ENCODE measurements at regions not wholly inside any gene's neighbourhood (a gene's known extent, or its start where the extent isn't known, plus 50 kb on each side); places are given as distances from the start of the nearest gene placed in this dataset.

DNA sequence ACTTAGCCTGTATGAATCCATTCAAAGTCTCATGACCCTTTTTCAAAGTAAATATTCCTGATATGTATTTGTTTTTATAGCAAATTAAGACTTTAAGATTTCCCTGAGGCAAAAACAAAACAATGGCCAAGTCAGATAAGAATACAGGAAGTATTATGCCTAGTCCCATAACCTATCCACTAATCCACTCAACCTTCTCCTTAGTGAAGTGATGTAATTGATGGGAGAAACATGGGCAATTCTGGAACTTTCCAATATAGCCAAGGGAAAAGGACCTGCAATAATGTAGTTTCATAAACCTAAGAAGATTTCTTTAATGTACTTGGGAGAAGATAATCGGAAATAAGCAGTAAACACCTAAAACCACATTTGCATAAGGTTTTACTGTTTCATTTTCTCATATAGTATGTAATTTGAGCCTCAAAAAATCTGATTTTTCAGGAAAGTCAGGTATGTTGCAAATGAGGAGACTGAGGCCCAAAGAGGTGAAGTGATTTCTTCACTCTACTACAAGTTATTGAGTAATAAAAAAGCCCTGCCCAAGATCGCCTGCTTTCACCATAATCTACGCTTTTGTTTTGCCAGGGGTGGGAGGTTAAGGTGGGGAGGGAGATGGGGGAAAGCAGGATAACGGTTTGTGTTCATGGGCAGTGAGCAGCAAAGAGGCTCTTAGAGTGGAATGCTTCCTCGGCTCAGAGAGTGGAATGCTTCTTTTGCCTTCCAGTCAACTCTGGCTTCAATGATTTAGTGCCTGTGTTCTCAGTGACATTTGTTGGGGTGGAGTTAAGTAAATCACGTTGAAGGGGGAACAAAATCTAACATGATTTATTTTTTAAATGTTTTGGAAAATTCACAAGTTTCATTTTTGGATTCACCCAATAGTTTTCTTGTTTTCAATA is 95.0 kb upstream of the FNDC3B start:
- no peaks in the 10 kb centered on the region for H3K4me1 ChIP-seq
- DNase-seq: no peak
- H3K27ac ChIP-seq: no peak overlapping the region
- no peak overlapping the region for H3K4me3 ChIP-seq
- TF ChIP-seq, protein P1, sequence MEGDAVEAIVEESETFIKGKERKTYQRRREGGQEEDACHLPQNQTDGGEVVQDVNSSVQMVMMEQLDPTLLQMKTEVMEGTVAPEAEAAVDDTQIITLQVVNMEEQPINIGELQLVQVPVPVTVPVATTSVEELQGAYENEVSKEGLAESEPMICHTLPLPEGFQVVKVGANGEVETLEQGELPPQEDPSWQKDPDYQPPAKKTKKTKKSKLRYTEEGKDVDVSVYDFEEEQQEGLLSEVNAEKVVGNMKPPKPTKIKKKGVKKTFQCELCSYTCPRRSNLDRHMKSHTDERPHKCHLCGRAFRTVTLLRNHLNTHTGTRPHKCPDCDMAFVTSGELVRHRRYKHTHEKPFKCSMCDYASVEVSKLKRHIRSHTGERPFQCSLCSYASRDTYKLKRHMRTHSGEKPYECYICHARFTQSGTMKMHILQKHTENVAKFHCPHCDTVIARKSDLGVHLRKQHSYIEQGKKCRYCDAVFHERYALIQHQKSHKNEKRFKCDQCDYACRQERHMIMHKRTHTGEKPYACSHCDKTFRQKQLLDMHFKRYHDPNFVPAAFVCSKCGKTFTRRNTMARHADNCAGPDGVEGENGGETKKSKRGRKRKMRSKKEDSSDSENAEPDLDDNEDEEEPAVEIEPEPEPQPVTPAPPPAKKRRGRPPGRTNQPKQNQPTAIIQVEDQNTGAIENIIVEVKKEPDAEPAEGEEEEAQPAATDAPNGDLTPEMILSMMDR (IDR thresholded peaks at IDR 0.05): no peak
- no peak for TF ChIP-seq POLR2A (IDR thresholded peaks at IDR 0.05)
- H3K36me3 ChIP-seq: no peaks in the 10 kb centered on the region
- H3K9me3 ChIP-seq: no peaks in the 10 kb centered on the region
- no peaks in the 10 kb centered on the region for H3K27me3 ChIP-seq

DNA sequence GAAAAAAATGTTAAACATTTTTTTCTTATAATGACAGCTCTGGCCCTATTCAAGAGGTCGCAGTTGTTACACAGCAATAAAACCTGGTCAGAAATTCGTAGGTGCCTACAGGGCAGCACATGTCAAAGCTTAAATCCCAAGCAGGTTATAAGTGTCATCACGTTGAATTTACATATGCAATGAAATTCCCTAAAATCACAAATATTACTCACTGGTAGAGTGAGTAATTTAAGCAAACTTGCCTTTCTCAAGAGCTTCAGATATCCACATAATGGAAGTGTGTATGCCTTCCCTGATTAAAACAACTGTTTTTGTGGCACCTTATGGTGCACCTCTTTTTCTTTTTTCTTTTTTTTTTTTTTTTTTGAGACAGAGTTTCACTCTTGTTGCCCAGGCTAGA is 90.7 kb upstream of the FNDC3B start:
- Histone ChIP-seq H3K27me3 (no peaks in the 10 kb centered on the region), H3K9me3 (no peaks in the 10 kb centered on the region), H3K36me3 (no peaks in the 10 kb centered on the region), H3K4me3 (no peak overlapping the region), H3K4me1 (no peaks in the 10 kb centered on the region), H3K27ac (no peak overlapping the region)
- DNase-seq: no peak
- TF ChIP-seq, protein P1 (IDR thresholded peaks at IDR 0.05): no peak
- TF ChIP-seq POLR2A (IDR thresholded peaks at IDR 0.05): no peak

DNA sequence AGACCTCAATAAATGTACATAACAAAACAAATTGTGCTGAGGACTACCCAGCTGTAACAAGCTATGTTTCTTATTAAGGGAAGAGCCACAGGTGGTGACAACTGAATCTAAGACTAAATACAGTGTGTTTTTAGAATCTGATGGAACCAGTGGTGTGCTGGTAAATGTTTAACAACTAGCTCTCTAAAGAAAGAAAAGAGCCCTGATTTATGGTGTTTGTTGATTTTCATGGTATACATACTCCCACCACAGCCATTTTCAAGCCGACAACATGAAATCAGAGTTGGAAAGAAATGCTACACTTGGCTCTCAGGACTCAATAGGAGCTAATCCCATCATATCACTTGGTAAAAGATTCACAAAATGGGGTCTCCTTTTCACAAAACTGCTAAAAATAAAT is 89.8 kb upstream of the FNDC3B start:
- no peak for DNase-seq
- H3K27me3 ChIP-seq: no peaks in the 10 kb centered on the region

DNA sequence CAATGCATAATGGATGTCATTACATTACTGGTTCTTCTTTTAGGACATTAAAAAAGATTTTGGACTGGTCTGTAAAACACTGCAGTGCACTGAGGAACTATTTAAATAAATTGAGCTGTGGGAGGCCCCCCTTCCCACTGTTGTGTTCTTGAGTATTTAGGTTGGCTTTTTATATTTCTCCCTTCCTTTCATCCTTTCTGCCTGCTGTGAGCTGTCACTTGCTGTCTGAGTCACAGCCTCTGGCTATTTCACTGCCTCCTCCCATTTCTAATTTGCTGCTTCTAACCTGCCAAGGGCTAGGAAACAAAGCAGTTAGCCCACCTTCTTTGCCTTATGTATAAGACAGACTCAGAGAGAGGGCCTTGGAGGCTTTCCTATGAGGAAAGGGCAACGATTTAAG is 89.0 kb upstream of the FNDC3B start:
- TF ChIP-seq, protein P1 (IDR thresholded peaks at IDR 0.05): no peak
- TF ChIP-seq POLR2A (IDR thresholded peaks at IDR 0.05): no peak
- Histone ChIP-seq H3K27me3 (no peaks in the 10 kb centered on the region), H3K27ac (no peak overlapping the region), H3K36me3 (no peaks in the 10 kb centered on the region), H3K4me1 (no peaks in the 10 kb centered on the region), H3K4me3 (no peak overlapping the region), H3K9me3 (no peaks in the 10 kb centered on the region)
- DNase-seq: no peak

More for the DNA sequence above, 89.8 kb upstream of the FNDC3B start:
- no peaks in the 10 kb centered on the region for H3K9me3 ChIP-seq
- H3K36me3 ChIP-seq: no peaks in the 10 kb centered on the region
- no peak for TF ChIP-seq POLR2A (IDR thresholded peaks at IDR 0.05)
- no peak overlapping the region for H3K4me3 ChIP-seq
- no peak overlapping the region for H3K27ac ChIP-seq
- no peaks in the 10 kb centered on the region for H3K4me1 ChIP-seq

DNA sequence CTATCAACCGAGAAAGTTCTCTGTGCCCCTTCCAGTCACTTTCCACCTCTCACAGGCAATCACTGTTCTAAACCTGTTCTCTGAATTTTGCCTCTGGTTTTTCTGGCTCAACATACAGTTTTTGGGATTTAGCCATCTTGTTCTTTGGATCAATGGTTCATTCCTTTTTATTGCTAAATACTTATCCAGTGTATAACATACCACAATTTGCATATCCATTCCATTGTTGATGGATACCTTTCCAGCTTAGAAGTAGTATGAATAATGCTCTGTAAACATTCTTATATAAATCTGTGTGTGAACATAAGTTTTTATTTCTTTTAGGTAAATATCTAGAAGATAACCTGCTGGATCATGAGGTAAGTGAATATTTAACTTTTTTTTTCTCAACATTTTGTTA is 87.8 kb upstream of the FNDC3B start:
- Histone ChIP-seq H3K27ac (no peak overlapping the region), H3K4me1 (no peaks in the 10 kb centered on the region), H3K4me3 (no peak overlapping the region), H3K36me3 (no peaks in the 10 kb centered on the region), H3K9me3 (no peaks in the 10 kb centered on the region), H3K27me3 (no peaks in the 10 kb centered on the region)
- DNase-seq: no peak
- TF ChIP-seq, protein P1 (IDR thresholded peaks at IDR 0.05): no peak
- no peak for TF ChIP-seq POLR2A (IDR thresholded peaks at IDR 0.05)

DNA sequence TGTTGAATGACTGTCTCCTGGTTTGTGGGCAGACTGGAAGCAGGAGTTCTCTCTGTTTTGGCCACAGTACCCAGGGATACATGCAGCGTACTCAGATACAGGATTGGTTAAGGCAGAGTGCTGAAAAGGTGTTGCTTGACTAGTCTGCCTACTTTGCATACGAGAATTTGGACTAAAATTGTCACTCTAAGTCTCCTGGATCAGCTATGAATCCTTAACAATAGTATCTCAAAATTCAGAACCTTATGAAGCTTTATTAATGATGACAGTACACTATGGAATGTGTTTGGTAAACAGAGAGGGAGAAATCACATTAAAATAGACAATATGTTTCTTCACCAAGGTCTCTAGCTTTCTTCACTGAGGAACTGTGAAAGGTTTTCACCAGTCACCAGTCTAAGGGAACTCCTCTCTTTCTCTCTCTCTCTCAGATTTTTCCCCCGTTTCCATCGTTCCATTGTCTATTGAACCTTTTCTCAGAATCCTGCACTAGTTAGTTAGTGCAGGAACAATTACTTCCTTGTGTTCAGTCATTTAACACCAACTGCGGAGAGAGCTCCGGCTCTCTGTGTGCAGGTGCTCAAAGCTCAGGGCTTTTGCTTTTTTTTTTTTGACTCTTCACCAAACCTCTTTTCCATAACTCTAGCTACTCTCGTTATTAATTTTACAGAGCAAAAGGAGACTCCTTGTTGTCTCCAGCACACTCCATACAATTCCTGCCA is 85.9 kb upstream of the FNDC3B start:
- no peaks in the 10 kb centered on the region for H3K36me3 ChIP-seq
- TF ChIP-seq, protein P1 (IDR thresholded peaks at IDR 0.05): no peak
- no peak for TF ChIP-seq POLR2A (IDR thresholded peaks at IDR 0.05)
- no peak overlapping the region for H3K27ac ChIP-seq
- no peak for DNase-seq
- no peaks in the 10 kb centered on the region for H3K4me1 ChIP-seq
- no peak overlapping the region for H3K4me3 ChIP-seq
- no peaks in the 10 kb centered on the region for H3K27me3 ChIP-seq
- no peaks in the 10 kb centered on the region for H3K9me3 ChIP-seq

All from Peyer's patch (tissue), 4 donors.